Endothelial cell of umbilical vein (primary cell): ENCODE measurements at regions not wholly inside any gene's neighbourhood (a gene's known extent, or its start where the extent isn't known, plus 50 kb on each side); places are given as distances from the start of the nearest gene placed in this dataset.

ENCODE experiments used
- EZH2 ChIP-seq: IDR thresholded peaks from 2 replicates; pipeline ENCODE4 v1.6.1; 2012; ENCODE audit warnings: borderline replicate concordance, low read depth, mild to moderate bottlenecking, moderate library complexity, low read length, inconsistent platforms; ENCODE audit not compliant: severe bottlenecking
- MAX ChIP-seq: IDR thresholded peaks from 2 replicates; pipeline ENCODE4 v1.6.1; 2011; ENCODE audit not compliant: insufficient read depth, insufficient read length
- MYC ChIP-seq: IDR thresholded peaks from one replicate; pipeline ENCODE4 v1.6.1; 2011; ENCODE audit warnings: mild to moderate bottlenecking, low read depth, low read length
- POLR2A ChIP-seq: IDR thresholded peaks from 2 replicates; pipeline ENCODE4 v1.6.1; 2012; ENCODE audit warnings: low read depth, mild to moderate bottlenecking, control low read depth, low read length
- POLR2AphosphoS5 ChIP-seq: IDR thresholded peaks from 2 replicates; pipeline ENCODE4 v1.6.1; 2012; ENCODE audit warnings: low read depth, mild to moderate bottlenecking, control low read depth, low read length, moderate library complexity; ENCODE audit not compliant: insufficient read depth
- TF ChIP-seq, protein P1 (sequence below), 2 donors: IDR thresholded peaks; 1 replicate in 1 of 2; 2 replicates in 1 of 2; pipeline ENCODE4 v1.5.1; 2011; ENCODE audit warnings: low read length in 2 of 2, mild to moderate bottlenecking in 2 of 2, moderate library complexity in 2 of 2, control low read depth in 1 of 2, inconsistent platforms in 1 of 2, low read depth in 1 of 2; ENCODE audit not compliant: insufficient read depth in 1 of 2; ENCODE audit errors: extremely low read depth in 1 of 2

DNA sequence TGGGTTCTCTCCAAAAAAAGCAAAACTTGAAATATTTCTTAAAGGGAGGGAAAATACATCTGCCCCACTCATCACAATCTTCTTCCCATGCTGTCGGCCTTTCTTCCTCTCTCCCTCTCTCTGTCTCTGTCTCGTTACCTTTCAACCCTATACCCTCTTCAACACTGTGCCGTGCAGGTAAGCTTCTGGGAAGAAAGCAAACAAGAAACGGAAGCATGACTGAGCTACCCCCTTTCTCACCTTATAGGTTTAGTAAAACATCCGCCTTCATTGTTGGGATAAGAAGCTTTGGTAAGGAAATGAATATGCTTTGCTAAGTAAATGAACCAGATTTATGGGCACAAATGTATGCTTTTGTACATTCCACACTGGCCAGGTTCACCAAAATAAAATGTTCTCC lies 63.0 kb downstream of the TMEM30B start:
- TF ChIP-seq, protein P1, sequence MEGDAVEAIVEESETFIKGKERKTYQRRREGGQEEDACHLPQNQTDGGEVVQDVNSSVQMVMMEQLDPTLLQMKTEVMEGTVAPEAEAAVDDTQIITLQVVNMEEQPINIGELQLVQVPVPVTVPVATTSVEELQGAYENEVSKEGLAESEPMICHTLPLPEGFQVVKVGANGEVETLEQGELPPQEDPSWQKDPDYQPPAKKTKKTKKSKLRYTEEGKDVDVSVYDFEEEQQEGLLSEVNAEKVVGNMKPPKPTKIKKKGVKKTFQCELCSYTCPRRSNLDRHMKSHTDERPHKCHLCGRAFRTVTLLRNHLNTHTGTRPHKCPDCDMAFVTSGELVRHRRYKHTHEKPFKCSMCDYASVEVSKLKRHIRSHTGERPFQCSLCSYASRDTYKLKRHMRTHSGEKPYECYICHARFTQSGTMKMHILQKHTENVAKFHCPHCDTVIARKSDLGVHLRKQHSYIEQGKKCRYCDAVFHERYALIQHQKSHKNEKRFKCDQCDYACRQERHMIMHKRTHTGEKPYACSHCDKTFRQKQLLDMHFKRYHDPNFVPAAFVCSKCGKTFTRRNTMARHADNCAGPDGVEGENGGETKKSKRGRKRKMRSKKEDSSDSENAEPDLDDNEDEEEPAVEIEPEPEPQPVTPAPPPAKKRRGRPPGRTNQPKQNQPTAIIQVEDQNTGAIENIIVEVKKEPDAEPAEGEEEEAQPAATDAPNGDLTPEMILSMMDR (IDR thresholded peaks at IDR 0.05; ENCODE audit: extremely low read depth in 1 of 2, insufficient read depth in 1 of 2, low read depth in 1 of 2, low read length in 2 of 2): no peak
- no peak for TF ChIP-seq POLR2AphosphoS5
- TF ChIP-seq MYC: no peak
- TF ChIP-seq EZH2: no peak
- TF ChIP-seq MAX: no peak
- TF ChIP-seq POLR2A: no peak
